HG03469 (cell line): ENCODE measurements at regions not wholly inside any gene's neighbourhood (a gene's known extent, or its start where the extent isn't known, plus 50 kb on each side); places are given as distances from the start of the nearest gene placed in this dataset.

ENCODE experiments used
- ATAC-seq: cut with Tn5 transposase; IDR thresholded peaks from one replicate; pipeline ENCODE4 v1.9.1; 2021; ENCODE audit warnings: mild to moderate bottlenecking, moderate library complexity, moderate number of reproducible peaks; ENCODE audit not compliant: unreplicated experiment

- no peak for ATAC-seq
Observed at GRCh38 chr13:21316376-21316775, 139.9 kb downstream of the MRPL57 start.

- ATAC-seq: no peak
Observed at GRCh38 chr13:21318891-21319532, 140.1 kb downstream of the ZDHHC20 start.

- no peak for ATAC-seq
Observed at GRCh38 chr13:21319869-21320641, 139.0 kb downstream of the ZDHHC20 start.

GRCh38 chr13:21320642-21321034 is 138.5 kb downstream of the ZDHHC20 start:
- no peak for ATAC-seq

GRCh38 chr13:21321269-21321668 is 137.8 kb downstream of the ZDHHC20 start:
- ATAC-seq: no peak

- ATAC-seq: no peak
Observed at GRCh38 chr13:21322327-21322965, 136.7 kb downstream of the ZDHHC20 start.
